ENCODE measurements at regions not wholly inside any gene's neighbourhood (a gene's known extent, or its start where the extent isn't known, plus 50 kb on each side); places are given as distances from the start of the nearest gene placed in this dataset.

DNA sequence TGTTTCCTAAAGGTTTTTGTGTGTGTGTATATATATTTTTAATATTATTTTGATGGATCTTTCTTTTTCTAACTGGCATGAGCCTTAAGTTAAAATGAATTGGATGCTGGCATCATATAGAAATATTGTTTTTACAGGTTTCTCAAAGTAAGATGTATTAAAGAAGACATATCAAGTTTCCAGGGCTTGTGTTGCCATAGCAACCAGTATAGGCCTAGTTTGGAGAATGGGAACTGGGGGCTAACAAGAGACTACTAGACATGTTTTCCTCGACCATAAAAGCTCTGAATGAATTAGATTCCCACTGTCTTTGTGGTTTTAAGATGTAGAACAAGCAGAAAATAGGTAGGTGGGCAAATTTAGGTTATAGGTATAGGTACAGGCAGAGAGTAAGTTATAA is 771.4 kb downstream of the TUSC7 start:
- ATAC-seq (no peak), DNase-seq (no peak)
- H3K27ac Mint-ChIP-seq, result no peak overlapping the region
- H3K4me1 Mint-ChIP-seq, result no peaks in the 10 kb centered on the region
- H3K36me3 Mint-ChIP-seq (ENCODE audit: low read depth), result no peaks in the 10 kb centered on the region
- no peak overlapping the region for H3K4me3 Mint-ChIP-seq
- no peaks in the 10 kb centered on the region for H3K27me3 Mint-ChIP-seq
- no peaks in the 10 kb centered on the region for H3K9me3 ChIP-seq (ENCODE audit: control insufficient read depth, low read length, poor library complexity, severe bottlenecking)

DNA sequence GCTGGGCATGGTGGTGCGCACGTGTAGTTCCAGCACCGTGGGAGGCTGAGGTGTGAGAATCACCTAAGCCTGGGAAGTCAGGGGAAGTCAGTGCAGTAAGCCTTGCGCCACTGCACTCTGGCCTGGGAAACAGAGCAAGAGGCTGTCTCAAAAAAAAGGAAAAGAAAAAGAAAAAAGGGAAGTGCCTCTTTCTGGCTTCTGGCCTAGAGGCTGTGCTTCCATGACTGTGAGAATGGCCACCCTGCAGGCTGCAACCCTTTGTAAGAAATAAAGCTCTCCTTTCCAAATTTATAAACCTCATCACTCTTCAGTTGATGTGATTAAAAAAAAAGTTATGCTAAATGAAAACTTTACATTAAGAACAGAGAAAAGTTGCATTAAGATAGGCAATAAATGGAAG is 774.3 kb downstream of the TUSC7 start:
- DNase-seq, result no peak
- no peak overlapping the region for H3K4me3 Mint-ChIP-seq
- H3K27ac Mint-ChIP-seq, result no peak overlapping the region
- H3K9me3 ChIP-seq (ENCODE audit: control insufficient read depth, low read length, poor library complexity, severe bottlenecking), result no peaks in the 10 kb centered on the region
- no peaks in the 10 kb centered on the region for H3K36me3 Mint-ChIP-seq (ENCODE audit: low read depth)
- H3K4me1 Mint-ChIP-seq, result no peaks in the 10 kb centered on the region
- no peak for ATAC-seq
- no peaks in the 10 kb centered on the region for H3K27me3 Mint-ChIP-seq

- Mint-ChIP-seq H3K27me3 (no peaks in the 10 kb centered on the region), H3K36me3 (ENCODE audit: low read depth) (no peaks in the 10 kb centered on the region), H3K4me1 (no peaks in the 10 kb centered on the region), H3K4me3 (no peak overlapping the region), H3K27ac (no peak overlapping the region)
- H3K9me3 ChIP-seq (ENCODE audit: control insufficient read depth, low read length, poor library complexity, severe bottlenecking), result no peaks in the 10 kb centered on the region
- DNase-seq (no peak), ATAC-seq (no peak)
Measured at GRCh38 chr3:117485841-117486240, 776.3 kb downstream of the TUSC7 start.

DNA sequence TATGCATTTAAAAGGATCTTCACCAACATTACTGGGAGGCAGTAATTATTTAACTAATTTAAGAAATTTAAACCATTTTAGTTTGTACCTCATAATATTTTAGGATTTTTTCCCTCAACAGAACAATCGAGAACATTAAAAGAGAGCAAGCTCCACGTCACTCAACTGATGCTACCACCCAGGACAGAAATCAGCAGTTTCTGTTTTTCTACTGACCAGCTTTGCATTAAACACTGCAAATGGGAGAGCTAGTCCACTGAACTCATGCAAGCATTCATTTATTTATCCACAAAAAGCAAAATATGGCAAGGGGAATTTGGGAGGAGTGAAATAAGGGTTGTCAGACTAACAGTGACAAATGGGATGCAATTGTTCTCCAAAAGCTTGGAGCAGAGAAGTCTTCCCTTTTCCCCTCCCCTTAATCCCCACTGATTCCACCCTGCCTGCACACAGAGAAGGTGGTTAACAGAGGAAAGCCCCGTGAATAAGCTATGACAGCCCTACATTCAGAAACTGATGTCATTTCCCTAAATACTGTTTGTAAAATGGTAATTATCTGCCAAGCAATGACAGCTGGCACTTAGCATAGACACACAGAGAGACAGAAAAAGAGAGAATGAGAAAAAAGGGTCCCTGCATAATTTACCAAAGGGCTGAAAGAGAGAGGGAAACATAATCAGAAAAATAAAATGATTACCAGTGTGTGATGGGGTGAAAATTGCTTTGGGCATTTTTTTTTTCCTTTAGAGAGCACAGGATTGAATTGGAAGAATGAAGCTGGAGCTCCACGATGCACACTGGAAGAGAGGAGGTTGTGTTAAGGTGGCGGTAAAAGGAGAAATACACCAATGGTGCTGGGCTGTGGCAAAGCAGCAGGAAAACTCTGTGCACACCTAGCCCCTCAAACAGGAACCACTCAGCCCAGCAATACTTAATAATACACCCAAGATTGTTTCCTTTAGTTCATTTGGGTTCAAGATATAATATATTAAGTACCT is 777.4 kb downstream of the TUSC7 start:
- no peak overlapping the region for H3K4me3 Mint-ChIP-seq
- no peak for ATAC-seq
- no peaks in the 10 kb centered on the region for H3K9me3 ChIP-seq (ENCODE audit: control insufficient read depth, low read length, poor library complexity, severe bottlenecking)
- no peaks in the 10 kb centered on the region for H3K27me3 Mint-ChIP-seq
- H3K36me3 Mint-ChIP-seq (ENCODE audit: low read depth), result no peaks in the 10 kb centered on the region
- no peak overlapping the region for H3K27ac Mint-ChIP-seq
- DNase-seq, result no peak
- H3K4me1 Mint-ChIP-seq, result no peaks in the 10 kb centered on the region

- no peaks in the 10 kb centered on the region for H3K9me3 ChIP-seq (ENCODE audit: control insufficient read depth, low read length, poor library complexity, severe bottlenecking)
- H3K36me3 Mint-ChIP-seq (ENCODE audit: low read depth), result no peaks in the 10 kb centered on the region
- ATAC-seq (no peak), DNase-seq (no peak)
- H3K4me3 Mint-ChIP-seq, result no peak overlapping the region
- H3K27ac Mint-ChIP-seq, result no peak overlapping the region
- no peaks in the 10 kb centered on the region for H3K27me3 Mint-ChIP-seq
- H3K4me1 Mint-ChIP-seq, result no peaks in the 10 kb centered on the region
Measured at GRCh38 chr3:117488983-117489382, 779.4 kb downstream of the TUSC7 start.

- H3K27ac Mint-ChIP-seq, result no peak overlapping the region
- H3K36me3 Mint-ChIP-seq (ENCODE audit: low read depth), result no peaks in the 10 kb centered on the region
- no peak for ATAC-seq
Measured at GRCh38 chr3:117489663-117490079, 780.1 kb downstream of the TUSC7 start.

GRCh38 chr3:117490716-117491115 is 781.1 kb downstream of the TUSC7 start:
- Mint-ChIP-seq H3K36me3 (ENCODE audit: low read depth) (no peaks in the 10 kb centered on the region), H3K27me3 (no peaks in the 10 kb centered on the region), H3K27ac (no peak overlapping the region), H3K4me1 (no peaks in the 10 kb centered on the region), H3K4me3 (no peak overlapping the region)
- H3K9me3 ChIP-seq (ENCODE audit: control insufficient read depth, low read length, poor library complexity, severe bottlenecking), result no peaks in the 10 kb centered on the region
- no peak for DNase-seq
- ATAC-seq, result no peak

More at GRCh38 chr3:117489663-117490079, 780.1 kb downstream of the TUSC7 start:
- H3K27me3 Mint-ChIP-seq, result no peaks in the 10 kb centered on the region
- no peaks in the 10 kb centered on the region for H3K4me1 Mint-ChIP-seq
- no peaks in the 10 kb centered on the region for H3K9me3 ChIP-seq (ENCODE audit: control insufficient read depth, low read length, poor library complexity, severe bottlenecking)
- no peak for DNase-seq
- no peak overlapping the region for H3K4me3 Mint-ChIP-seq

- Mint-ChIP-seq H3K4me1 (no peaks in the 10 kb centered on the region), H3K27me3 (no peaks in the 10 kb centered on the region), H3K4me3 (no peak overlapping the region), H3K27ac (no peak overlapping the region), H3K36me3 (ENCODE audit: low read depth) (no peaks in the 10 kb centered on the region)
- DNase-seq (no peak), ATAC-seq (no peak)
- H3K9me3 ChIP-seq (ENCODE audit: control insufficient read depth, low read length, poor library complexity, severe bottlenecking), result no peaks in the 10 kb centered on the region
Measured at GRCh38 chr3:117495620-117496019, 786.0 kb downstream of the TUSC7 start.

- DNase-seq (no peak), ATAC-seq (no peak)
- Mint-ChIP-seq H3K27me3 (no peaks in the 10 kb centered on the region), H3K4me3 (no peak overlapping the region), H3K36me3 (ENCODE audit: low read depth) (no peaks in the 10 kb centered on the region), H3K4me1 (no peaks in the 10 kb centered on the region), H3K27ac (no peak overlapping the region)
- no peaks in the 10 kb centered on the region for H3K9me3 ChIP-seq (ENCODE audit: control insufficient read depth, low read length, poor library complexity, severe bottlenecking)
Measured at GRCh38 chr3:117499189-117499870, 789.8 kb downstream of the TUSC7 start.

DNA sequence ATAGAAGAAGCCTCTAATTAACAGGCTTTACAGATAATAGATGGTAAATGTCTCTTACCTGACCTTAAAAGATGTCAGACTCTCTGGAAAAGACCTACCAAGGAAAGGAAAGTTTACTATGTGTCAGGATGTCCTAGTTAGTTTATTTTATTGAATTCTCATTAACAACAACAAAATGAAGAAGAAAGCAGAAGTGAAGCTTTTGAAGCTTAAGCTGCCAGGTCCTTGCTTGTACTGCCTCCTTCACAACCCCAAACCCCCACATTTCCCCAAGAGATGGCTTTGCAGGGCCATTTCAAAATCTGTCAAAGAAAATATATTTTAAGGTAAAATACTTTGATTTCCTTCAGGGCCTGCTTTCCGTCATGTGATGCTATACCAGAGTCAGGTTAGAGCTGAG is 798.4 kb downstream of the TUSC7 start:
- ATAC-seq (no peak), DNase-seq (no peak)
- Mint-ChIP-seq H3K4me3 (no peak overlapping the region), H3K36me3 (ENCODE audit: low read depth) (no peaks in the 10 kb centered on the region), H3K4me1 (no peaks in the 10 kb centered on the region), H3K27ac (no peak overlapping the region), H3K27me3 (no peaks in the 10 kb centered on the region)
- H3K9me3 ChIP-seq (ENCODE audit: control insufficient read depth, low read length, poor library complexity, severe bottlenecking), result no peaks in the 10 kb centered on the region

GRCh38 chr3:117509858-117510257 is 800.3 kb downstream of the TUSC7 start:
- Mint-ChIP-seq H3K4me1 (no peaks in the 10 kb centered on the region), H3K36me3 (ENCODE audit: low read depth) (no peaks in the 10 kb centered on the region), H3K27ac (no peak overlapping the region), H3K27me3 (no peaks in the 10 kb centered on the region), H3K4me3 (no peak overlapping the region)
- ATAC-seq (no peak), DNase-seq (no peak)
- H3K9me3 ChIP-seq (ENCODE audit: control insufficient read depth, low read length, poor library complexity, severe bottlenecking), result no peaks in the 10 kb centered on the region

GRCh38 chr3:117510396-117510795 is 800.8 kb downstream of the TUSC7 start:
- H3K4me3 Mint-ChIP-seq, result no peak overlapping the region
- no peak overlapping the region for H3K27ac Mint-ChIP-seq
- ATAC-seq (no peak), DNase-seq (no peak)
- H3K27me3 Mint-ChIP-seq, result no peaks in the 10 kb centered on the region
- H3K4me1 Mint-ChIP-seq, result no peaks in the 10 kb centered on the region
- H3K9me3 ChIP-seq (ENCODE audit: control insufficient read depth, low read length, poor library complexity, severe bottlenecking), result no peaks in the 10 kb centered on the region
- H3K36me3 Mint-ChIP-seq (ENCODE audit: low read depth), result no peaks in the 10 kb centered on the region

- Mint-ChIP-seq H3K4me1 (no peaks in the 10 kb centered on the region), H3K4me3 (no peak overlapping the region), H3K36me3 (ENCODE audit: low read depth) (no peaks in the 10 kb centered on the region), H3K27ac (no peak overlapping the region), H3K27me3 (no peaks in the 10 kb centered on the region)
- DNase-seq (no peak), ATAC-seq (no peak)
- no peaks in the 10 kb centered on the region for H3K9me3 ChIP-seq (ENCODE audit: control insufficient read depth, low read length, poor library complexity, severe bottlenecking)
Measured at GRCh38 chr3:117512975-117513374, 803.4 kb downstream of the TUSC7 start.
